Heart right ventricle (tissue), 16 donors: ENCODE measurements at regions not wholly inside any gene's neighbourhood (a gene's known extent, or its start where the extent isn't known, plus 50 kb on each side); places are given as distances from the start of the nearest gene placed in this dataset.

Experiments
- ATAC-seq, 8 donors: fragments of 200-7000 bp; cut with Tn5 transposase; one replicate each; pipeline ENCODE4 v1.9.1; 2020; ENCODE audit warnings: mild to moderate bottlenecking in 8 of 8, moderate library complexity in 8 of 8, moderate number of reproducible peaks in 1 of 8
- DNase-seq, 2 donors: peaks; one replicate each; pipeline ENCODE4 v3.0.0-alpha.2; 2020
- H3K27ac ChIP-seq, 10 donors: fragments of 200-600 bp; sonication (generic) in 2 of 10; one replicate each; pipeline versions ENCODE4 v1.5.0 to v1.8.0; 2020 to 2022; ENCODE audit warnings: mild to moderate bottlenecking in 3 of 10
- H3K27me3 ChIP-seq, 7 donors: fragments of 200-600 bp; one replicate each; pipeline ENCODE4 v1.8.0; 2021 to 2022; ENCODE audit warnings: mild to moderate bottlenecking in 2 of 7
- H3K36me3 ChIP-seq, 9 donors: fragments of 200-600 bp; sonication (generic) in 1 of 9; one replicate each; pipeline versions ENCODE4 v1.5.0 to v1.8.0; 2020 to 2022; ENCODE audit warnings: mild to moderate bottlenecking in 2 of 9
- H3K4me1 ChIP-seq, 9 donors: fragments of 200-600 bp; sonication (generic) in 1 of 9; one replicate each; pipeline versions ENCODE4 v1.5.0 to v1.8.0; 2020 to 2022; ENCODE audit warnings: mild to moderate bottlenecking in 4 of 9
- H3K4me3 ChIP-seq, 10 donors: fragments of 200-600 bp; sonication (generic) in 2 of 10; one replicate each; pipeline versions ENCODE4 v1.5.0 to v1.8.0; 2020 to 2022; ENCODE audit warnings: mild to moderate bottlenecking in 7 of 10, moderate library complexity in 2 of 10
- H3K9me3 ChIP-seq, 11 donors: fragments of 200-600 bp in 10 of 11; sonication (generic) in 2 of 11; one replicate each; pipeline versions ENCODE4 v1.5.0 to v1.8.0; 2013 to 2022; ENCODE audit warnings: mild to moderate bottlenecking in 2 of 11, control low read depth in 1 of 11, moderate library complexity in 1 of 11
- WGBS, 2 donors: extraction: QIAGEN DNeasy Blood & Tissue Kit; methylation state at CpG; one replicate each; pipeline ENCODE4 v1.1.7; 2013; ENCODE audit warnings: inconsistent platforms in 1 of 2; 5-methylcytosine and 5-hydroxymethylcytosine counted together
- intact Hi-C, 10 donors: fragments of 100-400 bp; cut with DNase I; formaldehyde crosslinking; loops; one replicate each; pipeline versions ENCODE4 v1.11.1 to v1.14.2; 2022
- TF ChIP-seq, protein P1 (sequence below), 9 donors: fragments of 200-600 bp; sonication (generic) in 2 of 9; IDR thresholded peaks; one replicate each; pipeline versions ENCODE4 v1.5.0 to v1.8.0; 2021 to 2022; ENCODE audit warnings: antibody characterized with exemption in 9 of 9, mild to moderate bottlenecking in 5 of 9, moderate library complexity in 1 of 9
- donor health status: Arrhythmogenic right ventricular cardiomyopathy.
- donor health status: ischemic (EF 13 %, LVEDD 7.1; RV severe dilation, severe dysfunction).
- donor health status: healthy with polysubstance abuse.
- donor health status: DM: no; HTN: yes; CAD: no.
- donor health status: DM: no; HTN: no; CAD: no.
- donor health status: ischemic (EF 25% LVEDD 6.9; RV normal size, moderate dysfunction).
- donor health status: ischemic (EF 25% LVEDD 5.7; RV mildly dilated, moderate dysfunction).
- donor health status: healthy.
- donor health status: DM: yes; HTN: yes; CAD: no.
- donor health status: Ischemic cardiomyopathy.
- donor health status: ischemic (EF 35%, LVEDD 5.7; RV mildly dilated, moderate dysfunction).
- donor health status: nonischemic (EF 11% LVEDD 7.7; RV severe dilation, severe dysfunction).
- donor health status: DM: yes; HTN: yes; CAD: no.
- donor health status: PGD.
- donor health status: ischemic (EF 29% LVEDD 5.4; RV normal size, mild dysfunction).
- donor health status: nonischemic (EF 23%, LVEDD 6.1; RV moderate dilation, normal function).

DNA sequence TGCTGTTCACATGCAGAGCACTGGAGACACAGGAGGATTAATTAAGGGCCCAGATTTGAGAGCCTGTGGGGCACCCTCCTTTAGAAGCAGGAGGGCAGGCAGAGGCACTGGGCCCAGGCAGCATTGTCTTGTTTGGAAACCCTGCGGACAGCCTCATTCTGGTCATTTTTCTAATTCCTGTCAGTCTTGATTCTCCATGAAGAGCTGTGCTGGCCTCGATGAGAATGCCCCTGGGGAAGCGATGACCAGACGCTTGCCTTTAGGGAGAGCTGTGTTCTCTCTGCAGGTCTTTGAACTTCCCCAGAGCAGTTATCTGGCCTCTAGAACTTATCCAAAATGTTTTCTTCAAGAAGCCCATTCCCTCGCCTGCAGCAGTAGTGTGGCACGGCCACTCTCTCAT is 117.8 kb upstream of the PTCH1 start:
- 77 to 78% methylated on average over 6 of the region's 6 CpGs for WGBS, 2 donors
- intact Hi-C loops: loop anchor here in 1 of 10 donors (10.0 kb wide), 1 partner anchor 120 kb away; the partner anchor contains the start of gene PTCH1
- no peak for DNase-seq
- Histone ChIP-seq H3K9me3 (peaks cover 0 to 8% (median 0%) of the 10 kb centered on the region in 11 donors), H3K4me3 (no peak overlapping the region), H3K27ac (no peak overlapping the region), H3K4me1 (no peaks in the 10 kb centered on the region), H3K36me3 (no peaks in the 10 kb centered on the region), H3K27me3 (peaks cover 0 to 5% (median 0%) of the 10 kb centered on the region in 7 donors)
- no peak for ATAC-seq
- TF ChIP-seq, protein P1, sequence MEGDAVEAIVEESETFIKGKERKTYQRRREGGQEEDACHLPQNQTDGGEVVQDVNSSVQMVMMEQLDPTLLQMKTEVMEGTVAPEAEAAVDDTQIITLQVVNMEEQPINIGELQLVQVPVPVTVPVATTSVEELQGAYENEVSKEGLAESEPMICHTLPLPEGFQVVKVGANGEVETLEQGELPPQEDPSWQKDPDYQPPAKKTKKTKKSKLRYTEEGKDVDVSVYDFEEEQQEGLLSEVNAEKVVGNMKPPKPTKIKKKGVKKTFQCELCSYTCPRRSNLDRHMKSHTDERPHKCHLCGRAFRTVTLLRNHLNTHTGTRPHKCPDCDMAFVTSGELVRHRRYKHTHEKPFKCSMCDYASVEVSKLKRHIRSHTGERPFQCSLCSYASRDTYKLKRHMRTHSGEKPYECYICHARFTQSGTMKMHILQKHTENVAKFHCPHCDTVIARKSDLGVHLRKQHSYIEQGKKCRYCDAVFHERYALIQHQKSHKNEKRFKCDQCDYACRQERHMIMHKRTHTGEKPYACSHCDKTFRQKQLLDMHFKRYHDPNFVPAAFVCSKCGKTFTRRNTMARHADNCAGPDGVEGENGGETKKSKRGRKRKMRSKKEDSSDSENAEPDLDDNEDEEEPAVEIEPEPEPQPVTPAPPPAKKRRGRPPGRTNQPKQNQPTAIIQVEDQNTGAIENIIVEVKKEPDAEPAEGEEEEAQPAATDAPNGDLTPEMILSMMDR (IDR thresholded peaks at IDR 0.05): no peak

DNA sequence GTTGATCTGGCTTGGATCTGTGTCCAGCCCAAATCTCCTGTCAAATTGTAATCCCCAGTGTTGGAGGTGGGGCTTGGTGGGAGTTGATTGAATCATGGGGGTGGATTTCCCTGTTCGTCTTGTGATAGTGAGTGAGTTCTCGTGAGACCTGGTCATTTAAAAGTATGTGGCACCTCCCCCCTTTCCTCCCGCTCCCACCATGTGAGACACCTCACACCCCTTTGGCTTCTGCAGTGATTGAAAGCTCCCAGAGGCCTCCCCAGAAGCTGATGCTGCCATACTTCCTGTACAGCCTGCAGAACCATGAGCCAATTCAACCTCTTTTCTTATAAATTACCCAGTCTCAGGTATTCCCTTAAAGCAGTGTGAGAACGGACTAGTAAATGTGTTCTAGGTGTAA is 117.3 kb upstream of the PTCH1 start:
- Histone ChIP-seq H3K27me3 (peaks cover 0 to 5% (median 0%) of the 10 kb centered on the region in 7 donors), H3K36me3 (no peaks in the 10 kb centered on the region), H3K9me3 (peaks cover 0 to 8% (median 0%) of the 10 kb centered on the region in 11 donors), H3K27ac (no peak overlapping the region), H3K4me3 (no peak overlapping the region), H3K4me1 (no peaks in the 10 kb centered on the region)
- WGBS, 2 donors: 60 to 91% methylated on average over 4 of the region's 4 CpGs
- ATAC-seq (no peak), DNase-seq (no peak)
- intact Hi-C loops: loop anchor here in 1 of 10 donors (10.0 kb wide), 1 partner anchor 119 kb away; the partner anchor contains the start of gene PTCH1
- TF ChIP-seq, protein P1 (IDR thresholded peaks at IDR 0.05): no peak

DNA sequence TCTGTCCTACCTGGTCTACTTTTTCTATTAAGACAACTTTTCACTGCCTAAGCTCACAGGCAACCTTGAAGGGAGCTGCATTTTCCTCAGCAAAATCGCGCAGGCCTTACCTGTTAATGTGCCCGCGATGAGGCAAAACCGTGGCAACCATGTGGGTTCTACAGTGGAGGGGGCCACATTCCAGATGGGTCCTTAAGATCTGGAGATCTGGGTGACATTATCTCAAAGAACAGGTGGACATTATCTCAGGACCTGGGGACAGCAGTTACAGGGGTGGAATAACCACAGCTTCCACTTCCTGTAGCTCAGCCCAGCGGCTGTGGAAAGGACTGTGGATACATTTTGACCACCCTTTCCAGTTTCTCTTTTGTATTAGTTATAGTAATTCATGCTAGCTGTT is 112.8 kb upstream of the PTCH1 start:
- 82 to 91% methylated on average over 6 of the region's 6 CpGs for WGBS, 2 donors
- peaks cover 0 to 5% (median 0%) of the 10 kb centered on the region in 11 donors for H3K9me3 ChIP-seq
- no peak overlapping the region for H3K27ac ChIP-seq
- no peak for ATAC-seq
- H3K36me3 ChIP-seq: no peaks in the 10 kb centered on the region
- TF ChIP-seq, protein P1 (IDR thresholded peaks at IDR 0.05): no peak
- no peak overlapping the region for H3K4me3 ChIP-seq
- no peak for DNase-seq
- peaks cover 0 to 22% (median 7%) of the 10 kb centered on the region in 9 donors for H3K4me1 ChIP-seq
- intact Hi-C loops: loop anchor here in 2 of 10 donors (5.0 to 10.0 kb wide), 2 partner anchors 115 to 117 kb away; partner anchors contain the start of gene PTCH1 (in 1 of the 2)
- peaks cover 0 to 5% (median 0%) of the 10 kb centered on the region in 7 donors for H3K27me3 ChIP-seq

DNA sequence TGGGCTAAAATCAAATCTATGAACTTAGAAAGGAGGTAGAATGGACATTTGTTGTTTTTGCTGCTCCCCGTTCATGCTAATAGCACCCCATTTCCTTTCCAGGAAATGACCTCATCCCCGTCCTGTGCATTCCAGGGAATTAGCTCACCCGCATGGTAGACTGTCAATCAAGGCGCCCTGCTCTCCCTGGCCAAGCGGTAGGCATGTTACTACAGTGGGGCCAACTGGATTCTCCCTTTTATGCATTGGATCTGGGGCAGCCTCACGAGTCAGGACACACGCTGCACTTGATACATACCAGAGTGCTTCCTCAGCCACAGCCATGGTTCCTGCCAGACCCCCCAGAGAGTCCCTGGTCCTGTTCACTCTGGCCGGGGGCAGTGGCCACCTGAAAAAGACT is 111.0 kb upstream of the PTCH1 start:
- TF ChIP-seq, protein P1 (IDR thresholded peaks at IDR 0.05): no peak
- intact Hi-C loops: loop anchor here in 2 of 10 donors (5.0 to 10.0 kb wide), 2 partner anchors 113 to 116 kb away; partner anchors contain the start of gene PTCH1 (in 1 of the 2)
- Histone ChIP-seq H3K4me1 (peaks cover 0 to 22% (median 7%) of the 10 kb centered on the region in 9 donors), H3K27me3 (peaks cover 0 to 5% (median 0%) of the 10 kb centered on the region in 7 donors), H3K36me3 (no peaks in the 10 kb centered on the region), H3K27ac (peak overlapping the region in 7 of 10 donors; percentile 62 to 91 (median 72)), H3K9me3 (peaks cover 0 to 5% (median 0%) of the 10 kb centered on the region in 11 donors), H3K4me3 (no peak overlapping the region)
- DNase-seq (no peak), ATAC-seq (peak in 6 of 8 donors; percentile 47 to 66 (median 52))
- WGBS, 2 donors: 50 to 57% methylated on average over 8 of the region's 8 CpGs
